ENCODE measurements at regions not wholly inside any gene's neighbourhood (a gene's known extent, or its start where the extent isn't known, plus 50 kb on each side); places are given as distances from the start of the nearest gene placed in this dataset.
A peak's percentile ranks its signal among the peaks of the same experiment; 100 is the strongest.

DNA sequence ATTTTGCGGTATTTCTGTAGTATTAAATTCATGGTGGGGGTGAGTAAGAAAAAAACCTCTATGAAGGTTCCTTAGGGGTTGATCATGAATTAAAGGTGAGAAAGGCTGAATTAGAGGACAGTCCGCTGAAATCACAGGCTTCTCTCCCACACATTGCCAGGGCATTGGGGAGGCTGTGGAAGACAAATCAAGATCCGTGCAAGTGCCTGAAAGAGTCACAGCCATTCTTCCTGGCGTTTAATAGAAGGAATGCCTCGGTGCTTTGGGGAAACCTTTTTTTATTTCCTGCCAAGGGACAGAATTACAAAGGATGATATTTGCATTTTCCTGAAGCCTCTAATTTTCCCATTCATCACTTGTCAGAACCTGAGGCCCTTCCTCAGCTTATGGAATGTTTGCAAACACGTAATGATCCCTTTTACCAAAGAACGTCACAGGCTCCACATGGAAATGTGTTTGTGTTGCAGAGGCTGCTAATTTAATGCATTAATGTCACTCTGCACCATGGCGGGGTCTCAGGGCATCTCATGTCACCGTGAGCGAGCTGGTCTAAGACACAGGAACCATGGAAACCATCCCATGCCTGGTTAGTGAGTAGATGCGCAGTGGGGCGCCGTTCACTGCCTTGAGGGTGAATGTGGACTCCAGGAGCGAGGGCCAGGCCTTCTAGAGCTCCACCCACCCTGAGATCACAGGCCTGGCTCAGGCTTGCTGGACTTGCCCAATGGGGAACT, 185.9 kb upstream of the SULF2 start:
- DNase-seq: no peak

DNA sequence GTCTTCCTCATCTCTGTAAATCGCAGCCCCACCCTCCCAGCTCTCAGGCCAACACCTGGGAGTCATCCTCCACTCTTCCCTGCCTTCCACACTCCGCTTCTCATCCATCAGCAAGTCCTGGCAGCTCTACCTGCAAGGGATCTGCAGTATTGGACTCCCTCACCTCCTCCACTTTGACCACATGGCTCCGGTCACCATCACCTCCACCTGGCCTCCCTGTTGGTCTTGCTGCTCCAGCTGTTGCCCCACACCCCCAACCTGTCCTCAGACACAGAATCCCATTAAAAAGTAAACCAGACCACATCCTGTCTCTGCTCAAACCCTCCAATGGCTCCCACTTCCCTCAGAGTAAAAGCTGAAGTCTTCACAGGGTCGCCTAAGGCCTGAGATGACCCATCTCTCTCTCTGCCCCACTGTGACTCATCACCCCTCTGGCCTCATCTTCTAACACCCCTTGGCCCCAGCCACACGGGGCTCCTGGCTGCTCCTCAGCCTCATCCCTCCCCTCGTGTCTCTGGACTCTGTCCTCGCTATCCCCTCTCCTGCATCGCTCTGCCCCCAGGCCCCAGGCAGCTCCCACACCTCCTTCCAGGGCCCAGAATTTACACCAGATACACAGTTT, 185.1 kb upstream of the SULF2 start:
- no peak for DNase-seq

DNA sequence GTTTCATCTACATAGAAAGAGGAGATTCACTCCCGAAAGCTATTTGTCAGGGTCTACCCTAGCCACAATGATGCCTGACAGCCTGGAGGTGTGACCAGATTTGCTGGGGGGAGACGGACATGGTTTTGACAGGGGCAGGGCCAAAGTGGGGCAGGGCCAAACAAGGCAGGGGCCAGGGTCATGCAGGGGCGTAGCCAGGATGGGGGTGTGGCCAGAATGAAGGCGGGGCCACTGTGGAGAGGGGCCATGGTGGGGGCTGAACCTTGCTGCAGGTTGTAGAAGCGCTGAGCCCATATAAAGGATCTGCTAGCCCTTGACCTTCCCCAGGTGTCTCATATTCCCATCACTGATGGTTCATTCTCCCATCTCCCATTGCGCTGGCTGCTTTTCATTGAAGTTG, 184.1 kb upstream of the SULF2 start:
- DNase-seq: no peak

GRCh38 chr20:47968541-47969310, 183.4 kb upstream of the SULF2 start:
- no peak for DNase-seq

- no peak for DNase-seq
These were observed 178.9 kb upstream of the SULF2 start for GRCh38 chr20:47964149-47964548.

- DNase-seq: no peak
These were observed 177.7 kb upstream of the SULF2 start for GRCh38 chr20:47963022-47963421.

DNA sequence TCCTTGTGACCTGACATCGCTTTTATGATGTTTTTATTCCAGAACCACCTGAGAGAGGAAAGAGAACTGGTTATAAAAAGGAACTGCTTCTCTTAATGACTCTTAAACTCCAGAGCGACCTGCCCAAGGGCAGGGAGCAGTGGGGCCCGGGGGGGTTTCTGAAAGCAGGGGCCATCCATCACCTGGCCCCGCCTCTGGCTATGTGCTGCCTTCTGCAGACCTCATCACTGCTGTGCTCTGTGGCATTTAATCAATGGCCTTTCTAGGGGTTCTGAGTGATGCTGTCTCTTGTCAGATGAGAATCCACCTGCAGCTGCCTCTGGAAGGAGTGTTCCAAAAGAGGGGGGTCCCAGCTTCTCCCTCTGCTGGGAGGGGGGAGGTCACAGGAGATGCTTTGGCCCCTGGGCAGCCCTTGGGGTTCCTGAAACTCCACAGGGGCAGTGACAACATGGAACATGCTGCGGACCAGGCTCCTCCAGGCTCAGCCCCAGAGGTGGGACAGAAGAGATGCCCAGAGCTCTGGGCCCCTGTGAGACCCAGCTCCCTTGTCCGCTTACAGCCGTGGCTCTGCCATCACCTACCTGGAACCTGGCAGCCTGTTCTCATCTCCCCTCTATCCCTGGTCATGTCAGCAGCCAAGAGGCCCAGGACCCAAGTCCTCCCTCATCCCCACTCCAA, 177.1 kb upstream of the SULF2 start:
- no peak for DNase-seq

- no peak for DNase-seq
These were observed 175.7 kb upstream of the SULF2 start for GRCh38 chr20:47960769-47961541.

GRCh38 chr20:47960277-47960676, 175.0 kb upstream of the SULF2 start:
- DNase-seq: no peak

GRCh38 chr20:47957989-47958801, 172.9 kb upstream of the SULF2 start:
- DNase-seq: peak; percentile 41

DNA sequence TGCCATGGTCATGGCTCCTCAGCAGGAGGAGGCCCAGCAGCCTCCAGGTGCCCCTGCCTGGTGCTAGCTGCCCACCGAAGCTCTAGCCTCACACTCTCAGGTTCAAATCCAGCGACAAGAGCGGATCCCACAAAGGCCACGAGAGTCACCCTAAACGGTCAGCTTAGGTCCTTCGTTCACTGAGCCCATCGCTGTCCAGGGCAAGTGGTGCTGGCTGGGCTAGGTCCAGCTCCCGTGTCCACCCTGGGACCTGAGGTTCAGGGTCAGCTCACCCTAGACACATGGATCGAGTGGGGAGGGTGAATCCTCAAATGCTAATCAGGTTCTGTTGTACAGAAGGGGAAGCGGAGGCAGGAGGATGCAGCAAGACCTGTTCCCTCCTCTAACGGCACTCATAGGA, 171.9 kb upstream of the SULF2 start:
- no peak for DNase-seq

DNA sequence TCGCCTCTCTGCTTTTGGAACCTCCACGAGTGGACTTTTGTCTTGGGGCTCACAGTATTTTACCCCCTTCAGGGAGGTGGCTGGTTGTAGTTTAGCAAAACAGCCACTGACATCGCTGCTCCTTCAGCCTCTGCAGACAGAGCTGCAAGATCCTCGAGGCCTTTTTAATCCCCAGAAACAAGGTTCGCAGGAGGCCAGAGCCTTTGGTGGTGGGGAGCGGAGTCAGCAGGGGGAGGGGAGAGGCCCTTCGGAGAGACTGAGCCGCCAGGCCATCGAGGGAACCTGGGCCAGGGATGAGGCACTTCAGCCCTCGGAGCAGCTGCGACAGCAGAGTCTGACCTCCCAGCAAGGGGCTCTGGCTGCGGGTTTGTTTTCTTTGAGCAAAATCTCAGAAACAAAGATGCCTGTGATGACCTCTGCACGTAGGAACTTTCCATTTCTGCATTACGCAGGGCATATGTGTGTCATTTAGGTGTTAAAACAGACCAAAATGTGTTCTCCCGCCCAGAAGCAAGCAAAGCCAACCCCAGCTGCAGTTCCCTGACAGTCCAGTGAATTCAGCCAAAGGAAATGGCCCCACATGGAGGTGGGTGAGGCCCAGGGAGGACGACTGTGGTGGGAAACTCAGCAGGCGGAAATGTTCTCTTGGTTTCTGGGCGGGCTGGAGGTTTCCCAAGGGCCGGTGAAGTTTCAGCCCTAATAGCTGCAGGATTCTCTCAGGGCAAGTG, 171.2 kb upstream of the SULF2 start:
- no peak for DNase-seq

DNA sequence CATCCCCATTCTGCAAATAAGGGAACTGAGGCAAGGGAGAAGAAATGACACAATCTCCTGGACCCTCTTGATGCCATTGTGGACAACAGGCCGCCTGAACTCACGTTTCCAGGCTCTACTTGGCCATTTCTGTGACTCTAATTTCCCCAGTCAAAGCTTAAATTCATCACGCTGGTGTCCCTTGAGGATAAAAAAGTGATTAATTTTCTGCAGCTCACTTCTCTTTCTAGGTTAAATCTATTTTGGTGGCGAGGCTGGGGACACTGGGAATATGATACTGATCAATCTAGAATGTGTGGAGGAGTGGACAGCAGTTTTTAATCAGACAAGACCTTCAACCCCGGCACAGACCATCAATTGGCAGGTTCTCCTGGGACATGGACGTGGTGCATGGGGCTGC, 168.2 kb upstream of the SULF2 start:
- DNase-seq: no peak

DNA sequence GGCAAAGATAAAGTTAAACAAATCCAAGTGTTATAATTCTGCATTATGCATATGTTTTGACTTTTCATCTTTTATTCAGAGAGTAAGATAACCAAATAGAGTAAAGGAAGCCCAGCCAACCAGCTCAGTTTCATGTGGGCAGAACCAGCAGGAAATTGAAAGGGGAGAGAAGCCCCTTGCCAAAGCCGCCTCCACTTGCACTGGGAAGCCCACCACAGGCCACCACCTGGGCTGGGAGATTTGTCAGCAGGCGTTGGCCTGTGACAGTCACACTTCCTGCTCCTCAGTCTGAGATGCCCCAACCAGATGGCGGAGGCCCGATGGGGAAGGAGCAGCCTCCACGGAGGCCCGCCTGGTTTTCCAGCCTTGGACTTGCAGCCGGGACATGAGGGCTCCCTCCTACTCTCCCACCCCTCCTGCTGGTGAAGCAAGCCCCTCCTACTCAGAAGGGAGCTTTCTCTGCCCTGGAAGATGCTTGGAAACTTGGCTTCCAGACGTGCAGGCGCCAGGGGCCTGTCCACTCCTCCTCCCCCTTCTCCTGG, 166.8 kb upstream of the SULF2 start:
- no peak for DNase-seq

GRCh38 chr20:47951521-47951971, 166.3 kb upstream of the SULF2 start:
- no peak for DNase-seq

DNA sequence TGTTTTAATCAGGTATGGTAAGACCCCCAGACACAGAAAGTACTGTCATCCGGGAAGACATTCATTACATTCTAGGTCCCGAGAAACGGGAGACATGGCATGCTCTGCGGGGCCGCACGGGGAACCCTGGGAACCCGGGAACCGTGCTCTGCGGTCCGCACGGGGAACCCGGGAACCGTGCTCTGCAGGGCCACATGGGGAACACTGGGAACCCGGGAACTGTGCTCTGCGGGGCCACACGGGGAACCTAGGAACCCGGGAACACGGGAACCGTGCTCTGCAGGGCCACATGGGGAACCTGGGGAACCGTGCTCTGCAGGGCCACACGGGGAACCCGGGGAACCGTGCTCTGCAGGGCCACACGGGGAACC, 165.6 kb upstream of the SULF2 start:
- no peak for DNase-seq

- peak; percentile 9 for DNase-seq
These were observed 165.0 kb upstream of the SULF2 start for GRCh38 chr20:47950124-47950912.

GRCh38 chr20:47949230-47949629, 163.9 kb upstream of the SULF2 start:
- no peak for DNase-seq

DNA sequence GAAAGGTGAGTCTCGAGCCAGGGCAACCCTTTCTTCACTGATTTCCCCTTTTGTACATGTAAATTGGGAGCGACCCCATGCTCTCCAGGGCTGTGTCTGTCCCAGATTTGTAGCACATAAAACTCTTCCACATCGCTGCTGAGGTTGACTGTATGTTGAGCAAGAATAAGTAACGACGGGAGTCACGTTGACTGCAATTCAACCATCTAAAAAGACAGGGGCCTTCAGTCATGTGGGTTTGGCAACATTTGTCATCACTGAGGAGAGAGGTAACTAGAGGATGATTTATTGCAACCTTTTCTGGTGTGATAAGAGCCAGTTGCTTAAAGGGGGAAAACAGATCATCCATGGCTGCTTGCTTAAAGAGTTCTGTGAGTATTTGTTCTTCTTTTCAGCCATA, 159.4 kb upstream of the SULF2 start:
- DNase-seq: no peak

GRCh38 chr20:47941869-47942268, 156.6 kb upstream of the SULF2 start:
- DNase-seq: no peak

All from NCI-H1092 treated with DMSO at 0.1 percent for 48 hours (cell line).